ENCODE measurements at regions not wholly inside any gene's neighbourhood (a gene's known extent, or its start where the extent isn't known, plus 50 kb on each side); places are given as distances from the start of the nearest gene placed in this dataset.

DNA sequence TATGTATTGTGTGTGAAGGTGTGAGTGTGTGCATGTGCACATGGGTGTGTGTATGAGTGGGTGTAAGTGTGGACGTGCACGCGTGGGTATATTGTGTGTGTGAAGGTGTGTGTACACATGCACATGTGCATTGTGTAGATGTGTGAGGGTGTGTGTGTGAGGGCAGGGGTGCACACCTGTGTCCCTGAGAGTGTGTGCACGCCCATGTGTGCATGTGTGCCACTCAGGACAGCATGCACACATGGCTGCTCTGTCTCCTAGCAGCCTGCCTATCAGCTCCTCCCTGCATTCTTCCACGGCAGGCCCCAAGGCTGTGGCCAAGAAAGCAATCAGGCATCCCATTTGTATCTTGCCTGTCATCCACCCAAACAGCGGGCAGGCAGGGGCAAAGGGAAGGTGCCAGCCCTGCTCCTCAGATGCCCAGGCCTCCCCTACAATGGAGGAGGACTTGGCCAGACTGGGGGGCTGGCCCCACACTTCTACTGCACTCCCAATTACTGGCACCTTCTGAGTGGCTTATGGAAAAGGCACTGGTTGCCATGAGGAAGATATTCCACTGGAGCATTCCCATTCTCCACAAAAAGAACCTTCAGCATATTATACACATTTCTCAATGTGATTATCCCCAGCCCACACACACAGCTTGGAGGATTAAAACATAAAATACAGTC is 380.4 kb upstream of the ZMIZ1 start:
- H3K27me3 Mint-ChIP-seq (ENCODE audit: insufficient read depth, unreplicated experiment), result peaks cover 3% of the 10 kb centered on the region
- TF ChIP-seq, protein P1, sequence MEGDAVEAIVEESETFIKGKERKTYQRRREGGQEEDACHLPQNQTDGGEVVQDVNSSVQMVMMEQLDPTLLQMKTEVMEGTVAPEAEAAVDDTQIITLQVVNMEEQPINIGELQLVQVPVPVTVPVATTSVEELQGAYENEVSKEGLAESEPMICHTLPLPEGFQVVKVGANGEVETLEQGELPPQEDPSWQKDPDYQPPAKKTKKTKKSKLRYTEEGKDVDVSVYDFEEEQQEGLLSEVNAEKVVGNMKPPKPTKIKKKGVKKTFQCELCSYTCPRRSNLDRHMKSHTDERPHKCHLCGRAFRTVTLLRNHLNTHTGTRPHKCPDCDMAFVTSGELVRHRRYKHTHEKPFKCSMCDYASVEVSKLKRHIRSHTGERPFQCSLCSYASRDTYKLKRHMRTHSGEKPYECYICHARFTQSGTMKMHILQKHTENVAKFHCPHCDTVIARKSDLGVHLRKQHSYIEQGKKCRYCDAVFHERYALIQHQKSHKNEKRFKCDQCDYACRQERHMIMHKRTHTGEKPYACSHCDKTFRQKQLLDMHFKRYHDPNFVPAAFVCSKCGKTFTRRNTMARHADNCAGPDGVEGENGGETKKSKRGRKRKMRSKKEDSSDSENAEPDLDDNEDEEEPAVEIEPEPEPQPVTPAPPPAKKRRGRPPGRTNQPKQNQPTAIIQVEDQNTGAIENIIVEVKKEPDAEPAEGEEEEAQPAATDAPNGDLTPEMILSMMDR (IDR thresholded peaks at IDR 0.05; ENCODE audit: unreplicated experiment), result no peak
- ChIA-PET CTCF (no interaction called here), POLR2A (no interaction called here)
- H3K27ac Mint-ChIP-seq (ENCODE audit: low read depth, unreplicated experiment), result no peak overlapping the region
- BruUV-seq (replicated peaks), result no TSS peak
- H3K9me3 Mint-ChIP-seq (ENCODE audit: unreplicated experiment), result no peaks in the 10 kb centered on the region
- no peak for DNase-seq (ENCODE audit: unreplicated experiment)
- intact Hi-C loops (cut with micrococcal nuclease), result no loop called here
- H3K36me3 Mint-ChIP-seq (ENCODE audit: insufficient read depth, unreplicated experiment), result peaks cover under 1% of the 10 kb centered on the region
- H3K4me3 Mint-ChIP-seq (ENCODE audit: unreplicated experiment), result no peak overlapping the region
- no peaks in the 10 kb centered on the region for H3K4me1 Mint-ChIP-seq (ENCODE audit: insufficient read depth, unreplicated experiment)

DNA sequence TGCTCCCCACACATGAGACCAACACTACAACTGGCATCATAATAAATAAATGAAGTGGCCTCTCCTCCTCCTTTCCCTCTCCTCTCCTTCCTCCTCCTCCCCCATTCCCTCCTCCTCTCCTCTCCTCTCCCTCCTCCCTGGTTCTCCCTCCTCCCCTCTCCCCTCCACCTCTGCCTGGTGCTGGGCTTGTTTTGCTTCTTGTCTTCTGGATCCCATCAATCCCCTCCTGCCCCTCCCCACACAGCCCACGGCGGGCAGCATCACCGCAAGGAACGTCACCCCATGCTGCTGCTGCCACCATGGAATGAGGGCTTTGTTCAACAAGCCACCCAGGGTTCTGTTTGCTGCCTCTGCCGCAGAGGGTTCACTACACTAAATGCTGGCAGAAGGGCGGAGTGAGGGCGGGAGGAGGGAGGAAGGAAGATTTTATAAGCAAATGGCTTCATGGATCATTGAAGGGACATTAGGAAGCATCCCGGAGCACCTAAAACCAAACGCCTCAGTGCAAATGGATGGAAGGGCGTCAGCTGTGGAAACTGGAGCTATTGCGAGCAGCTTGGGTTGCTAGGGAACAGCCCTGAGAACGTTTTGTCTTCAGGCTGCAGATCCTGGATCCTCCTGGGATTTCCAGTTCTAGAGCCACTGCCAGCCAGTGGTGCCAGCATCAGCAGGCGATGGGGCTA is 379.7 kb upstream of the ZMIZ1 start:
- ChIA-PET POLR2A (no interaction called here), CTCF (no interaction called here)
- TF ChIP-seq, protein P1 (IDR thresholded peaks at IDR 0.05; ENCODE audit: unreplicated experiment), result no peak
- Mint-ChIP-seq H3K4me1 (ENCODE audit: insufficient read depth, unreplicated experiment) (no peaks in the 10 kb centered on the region), H3K9me3 (ENCODE audit: unreplicated experiment) (no peaks in the 10 kb centered on the region), H3K27me3 (ENCODE audit: insufficient read depth, unreplicated experiment) (peaks cover 10% of the 10 kb centered on the region), H3K27ac (ENCODE audit: low read depth, unreplicated experiment) (no peak overlapping the region), H3K36me3 (ENCODE audit: insufficient read depth, unreplicated experiment) (peaks cover 6% of the 10 kb centered on the region), H3K4me3 (ENCODE audit: unreplicated experiment) (no peak overlapping the region)
- no peak for DNase-seq (ENCODE audit: unreplicated experiment)
- no TSS peak for BruUV-seq (replicated peaks)
- intact Hi-C loops (cut with micrococcal nuclease), result no loop called here

DNA sequence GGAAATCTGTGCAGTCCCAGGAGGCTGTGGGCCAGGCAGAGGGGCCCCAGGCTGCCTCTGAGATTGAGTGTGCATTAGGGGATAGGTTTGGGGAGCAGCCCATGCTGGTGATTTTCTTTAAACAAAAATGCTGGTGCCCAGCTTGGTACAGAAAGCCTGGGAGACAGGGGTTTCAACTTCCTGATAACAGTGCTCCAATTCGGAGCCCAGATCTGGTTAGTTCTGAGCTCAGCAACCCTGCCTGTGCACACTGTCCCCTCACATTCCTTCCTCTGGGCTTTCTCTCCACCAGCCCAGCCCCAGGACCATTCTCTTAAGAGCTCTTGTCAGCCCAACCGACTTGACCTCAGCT is 379.2 kb upstream of the ZMIZ1 start:
- no peaks in the 10 kb centered on the region for H3K9me3 Mint-ChIP-seq (ENCODE audit: unreplicated experiment)
- H3K36me3 Mint-ChIP-seq (ENCODE audit: insufficient read depth, unreplicated experiment), result peaks cover 6% of the 10 kb centered on the region
- BruUV-seq (replicated peaks), result no TSS peak
- POLR2A ChIA-PET, result no interaction called here
- DNase-seq (ENCODE audit: unreplicated experiment), result no peak
- H3K27ac Mint-ChIP-seq (ENCODE audit: low read depth, unreplicated experiment), result no peak overlapping the region
- CTCF ChIA-PET, result no interaction called here
- peaks cover 13% of the 10 kb centered on the region for H3K27me3 Mint-ChIP-seq (ENCODE audit: insufficient read depth, unreplicated experiment)
- TF ChIP-seq, protein P1 (IDR thresholded peaks at IDR 0.05; ENCODE audit: unreplicated experiment), result no peak
- intact Hi-C loops (cut with micrococcal nuclease), result no loop called here
- H3K4me1 Mint-ChIP-seq (ENCODE audit: insufficient read depth, unreplicated experiment), result no peaks in the 10 kb centered on the region
- no peak overlapping the region for H3K4me3 Mint-ChIP-seq (ENCODE audit: unreplicated experiment)

DNA sequence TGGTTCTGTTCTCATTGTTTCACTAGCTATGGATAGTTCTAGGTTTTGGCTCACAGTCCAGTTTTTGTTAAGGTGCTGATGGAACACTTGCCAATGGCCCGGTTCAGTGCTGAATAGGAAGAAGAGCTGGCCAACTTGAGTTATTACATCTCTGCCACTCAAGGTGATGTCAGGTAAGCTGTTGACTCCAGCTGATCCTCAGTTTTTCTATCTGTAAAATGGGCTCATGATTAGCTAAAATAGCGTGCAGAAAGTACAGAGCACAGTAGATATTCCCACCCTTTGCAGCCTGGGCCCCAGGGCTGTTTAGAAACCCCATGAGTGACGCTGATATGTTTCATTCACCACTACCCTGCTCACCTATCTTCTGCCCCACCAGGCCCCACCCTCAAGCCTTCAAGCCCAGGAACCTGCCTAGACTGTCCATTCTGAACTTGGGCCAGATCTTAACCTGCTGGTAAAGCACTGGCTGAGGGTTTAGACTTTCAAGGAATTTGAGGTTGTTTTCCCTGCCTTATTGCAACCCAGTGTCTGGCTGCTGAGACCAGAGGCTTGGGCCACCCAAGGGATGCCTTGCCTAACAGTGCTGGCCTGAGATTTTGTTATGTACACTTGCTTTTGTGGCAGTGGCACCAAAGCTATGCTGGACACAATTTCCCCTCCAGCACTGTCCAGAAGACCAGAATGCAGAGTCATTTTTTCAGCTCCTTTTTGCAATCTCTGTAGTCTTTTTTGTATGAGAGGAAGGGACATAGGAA is 378.2 kb upstream of the ZMIZ1 start:
- Mint-ChIP-seq H3K27ac (ENCODE audit: low read depth, unreplicated experiment) (no peak overlapping the region), H3K4me1 (ENCODE audit: insufficient read depth, unreplicated experiment) (no peaks in the 10 kb centered on the region), H3K27me3 (ENCODE audit: insufficient read depth, unreplicated experiment) (peaks cover 13% of the 10 kb centered on the region), H3K4me3 (ENCODE audit: unreplicated experiment) (no peak overlapping the region), H3K36me3 (ENCODE audit: insufficient read depth, unreplicated experiment) (peaks cover 6% of the 10 kb centered on the region), H3K9me3 (ENCODE audit: unreplicated experiment) (no peaks in the 10 kb centered on the region)
- DNase-seq (ENCODE audit: unreplicated experiment), result no peak
- CTCF ChIA-PET, result interaction anchor here (0.6 kb wide), 1 partner anchor 1972 kb away, joined by 4 read pairs; no protein-coding TSS in a partner anchor
- BruUV-seq (replicated peaks), result no TSS peak
- POLR2A ChIA-PET, result interaction anchor here (0.6 kb wide), 1 partner anchor 67 kb away, joined by 3 read pairs; no protein-coding TSS in a partner anchor
- TF ChIP-seq, protein P1 (IDR thresholded peaks at IDR 0.05; ENCODE audit: unreplicated experiment), result no peak
- intact Hi-C loops (cut with micrococcal nuclease), result no loop called here

Data from MCF 10A (cell line).